H9 (cell line): ENCODE measurements at regions not wholly inside any gene's neighbourhood (a gene's known extent, or its start where the extent isn't known, plus 50 kb on each side); places are given as distances from the start of the nearest gene placed in this dataset.

Experiments used
- DNase-seq: peaks from one replicate; pipeline ENCODE4 v3.0.0-alpha.2; 2017
- H2AFZ ChIP-seq: one replicate; pipeline ENCODE4 v1.6.1; 2013; ENCODE audit warnings: mild to moderate bottlenecking, low read length, control low read depth, moderate library complexity
- H2AK5ac ChIP-seq: 2 replicates; pipeline ENCODE4 v1.6.1; 2013; ENCODE audit warnings: low read length, control low read depth, mixed read lengths; ENCODE audit not compliant: insufficient read length
- H2BK120ac ChIP-seq: one replicate; pipeline ENCODE4 v1.6.1; 2013; ENCODE audit warnings: low read depth, mild to moderate bottlenecking, low read length, control low read depth, inconsistent platforms; ENCODE audit not compliant: poor library complexity, severe bottlenecking
- H2BK12ac ChIP-seq: 2 replicates; pipeline ENCODE4 v1.6.1; 2013; ENCODE audit warnings: low read length, control low read depth, mixed read lengths, low read depth; ENCODE audit not compliant: insufficient read length
- H2BK15ac ChIP-seq: 2 replicates; pipeline ENCODE4 v1.6.1; 2013; ENCODE audit warnings: low read depth, low read length, control low read depth
- H2BK20ac ChIP-seq: one replicate; pipeline ENCODE4 v1.6.1; 2013; ENCODE audit warnings: low read depth, mild to moderate bottlenecking, low read length, control low read depth, inconsistent platforms; ENCODE audit not compliant: poor library complexity, severe bottlenecking
- H2BK5ac ChIP-seq: 2 replicates; pipeline ENCODE4 v1.6.1; 2013; ENCODE audit warnings: low read length, control low read depth, mixed read lengths; ENCODE audit not compliant: insufficient read length
- H3K14ac ChIP-seq: 2 replicates; pipeline ENCODE4 v1.6.1; 2013; ENCODE audit warnings: low read length, control low read depth; ENCODE audit not compliant: insufficient read depth
- H3K18ac ChIP-seq: 2 replicates; pipeline ENCODE4 v1.6.1; 2013; ENCODE audit warnings: low read depth, mild to moderate bottlenecking, mixed read lengths, low read length, control low read depth; ENCODE audit not compliant: insufficient read length
- H3K23ac ChIP-seq: 2 replicates; pipeline ENCODE4 v1.6.1; 2013; ENCODE audit warnings: low read length, control low read depth, mixed read lengths, low read depth; ENCODE audit not compliant: insufficient read length
- H3K23me2 ChIP-seq: 2 replicates; pipeline ENCODE4 v1.6.1; 2013; ENCODE audit warnings: low read depth, mild to moderate bottlenecking, mixed read lengths, low read length, control low read depth; ENCODE audit not compliant: insufficient read length, poor library complexity, severe bottlenecking
- H3K27ac ChIP-seq: 2 replicates; pipeline ENCODE4 v1.5.1; 2013; ENCODE audit warnings: low read length, control low read depth, mixed read lengths, low read depth; ENCODE audit not compliant: insufficient read length
- H3K27me3 ChIP-seq: 2 replicates; pipeline ENCODE4 v1.6.1; 2013; ENCODE audit warnings: low read length, control low read depth, inconsistent platforms; ENCODE audit not compliant: insufficient read depth
- H3K4ac ChIP-seq: 2 replicates; pipeline ENCODE4 v1.6.1; 2013; ENCODE audit warnings: low read depth, mild to moderate bottlenecking, control low read depth, inconsistent platforms, low read length, moderate library complexity
- H3K4me1 ChIP-seq: 2 replicates; pipeline ENCODE4 v1.6.1; 2013; ENCODE audit warnings: low read length, control low read depth, inconsistent platforms; ENCODE audit not compliant: insufficient read depth
- H3K4me2 ChIP-seq: 2 replicates; pipeline ENCODE4 v1.6.1; 2013; ENCODE audit warnings: low read length, control low read depth, mixed read lengths; ENCODE audit not compliant: insufficient read length, insufficient read depth
- H3K56ac ChIP-seq: 2 replicates; pipeline ENCODE4 v1.6.1; 2013; ENCODE audit warnings: low read depth, mild to moderate bottlenecking, mixed read lengths, low read length, control low read depth; ENCODE audit not compliant: insufficient read length
- H3K79me1 ChIP-seq: 2 replicates; pipeline ENCODE4 v1.6.1; 2013; ENCODE audit warnings: low read depth, mild to moderate bottlenecking, moderate library complexity, low read length, control low read depth, inconsistent platforms; ENCODE audit not compliant: insufficient read depth, poor library complexity, severe bottlenecking
- H3K79me2 ChIP-seq: 2 replicates; pipeline ENCODE4 v1.6.1; 2013; ENCODE audit warnings: low read length, control low read depth, inconsistent platforms; ENCODE audit not compliant: insufficient read depth
- H3K9ac ChIP-seq: 2 replicates; pipeline ENCODE4 v1.6.1; 2013; ENCODE audit warnings: low read length, control low read depth, mixed read lengths; ENCODE audit not compliant: insufficient read length; ENCODE audit errors: extremely low read depth
- H3K9me3 ChIP-seq: one replicate; pipeline ENCODE4 v1.6.1; 2013; ENCODE audit warnings: low read depth, low read length, inconsistent platforms; ENCODE audit not compliant: control insufficient read depth
- H3T11ph ChIP-seq: one replicate; pipeline ENCODE4 v1.6.1; 2013; ENCODE audit warnings: mild to moderate bottlenecking, low read length, control low read depth, inconsistent platforms
- H4K20me1 ChIP-seq: one replicate; pipeline ENCODE4 v1.6.1; 2013; ENCODE audit not compliant: control insufficient read depth, insufficient read length, insufficient read depth
- H4K5ac ChIP-seq: 2 replicates; pipeline ENCODE4 v1.6.1; 2013; ENCODE audit warnings: low read depth, mild to moderate bottlenecking, mixed read lengths, low read length, control low read depth; ENCODE audit not compliant: insufficient read length
- H4K8ac ChIP-seq: replicated peaks from 2 replicates; pipeline ENCODE4 v1.6.1; 2013; ENCODE audit warnings: low read length, control low read depth, mixed read lengths, low read depth; ENCODE audit not compliant: insufficient read length
- H4K91ac ChIP-seq: 2 replicates; pipeline ENCODE4 v1.6.1; 2013; ENCODE audit warnings: low read depth, mild to moderate bottlenecking, moderate library complexity, mixed read lengths, low read length, control low read depth; ENCODE audit not compliant: insufficient read length
- H3K27ac Mint-ChIP-seq, 3 experiments: 2 replicates in 2 of 3; 3 replicates in 1 of 3; pipeline ENCODE4 v1.8.0; 2020 to 2021; ENCODE audit warnings: mixed read lengths in 3 of 3, mild to moderate bottlenecking in 1 of 3, moderate library complexity in 1 of 3
- H3K27me3 Mint-ChIP-seq: 2 replicates; pipeline ENCODE4 v1.8.0; 2021; ENCODE audit warnings: low read depth, mild to moderate bottlenecking, moderate library complexity, mixed read lengths
- H3K36me3 Mint-ChIP-seq, 3 experiments: 2 replicates in 2 of 3; 3 replicates in 1 of 3; pipeline ENCODE4 v1.8.0; 2020 to 2021; ENCODE audit warnings: low read depth in 3 of 3, mixed read lengths in 3 of 3; ENCODE audit not compliant: insufficient read depth in 1 of 3
- H3K4me1 Mint-ChIP-seq, 2 experiments: 2 replicates each; pipeline ENCODE4 v1.8.0; 2020; ENCODE audit warnings: mixed read lengths in 2 of 2
- H3K4me3 Mint-ChIP-seq, 2 experiments: 2 replicates in 1 of 2; 3 replicates in 1 of 2; pipeline ENCODE4 v1.8.0; 2020 to 2021; ENCODE audit warnings: mild to moderate bottlenecking in 2 of 2, mixed read lengths in 2 of 2, moderate library complexity in 1 of 2
- H3K9me3 Mint-ChIP-seq, 2 experiments: 2 replicates in 1 of 2; 3 replicates in 1 of 2; pipeline ENCODE4 v1.8.0; 2020; ENCODE audit warnings: mild to moderate bottlenecking in 2 of 2, mixed read lengths in 2 of 2, moderate library complexity in 1 of 2
- CTCF ChIP-seq: fragments of 200-600 bp; sonication (generic); conservative IDR thresholded peaks from 3 replicates; pipeline ENCODE4 v1.8.0; 2021; ENCODE audit warnings: antibody characterized with exemption, mild to moderate bottlenecking
- WGBS: extraction: QIAGEN DNeasy Blood & Tissue Kit; methylation state at CpG from one replicate; pipeline ENCODE4 v1.1.7; 2013; ENCODE audit warnings: missing lambda C conversion rate, low lambda C conversion rate, mixed read lengths; ENCODE audit not compliant: insufficient read length; ENCODE audit errors: extremely low coverage; 5-methylcytosine and 5-hydroxymethylcytosine counted together

GRCh38 chr12:4991801-4992200 is 51.9 kb upstream of the KCNA5 start:
- Histone ChIP-seq H3K4me2 (no peak overlapping the region), H3K9me3 (no peaks in the 10 kb centered on the region), H2BK5ac (no peak overlapping the region), H4K20me1 (no peaks in the 10 kb centered on the region), H3K23ac (no peak overlapping the region), H4K91ac (no peak overlapping the region), H2AK5ac (no peak overlapping the region), H2BK15ac (no peak overlapping the region), H3K79me2 (no peaks in the 10 kb centered on the region), H2AFZ (no peak overlapping the region), H4K5ac (no peak overlapping the region), H2BK120ac (no peak overlapping the region), H3K27me3 (no peaks in the 10 kb centered on the region), H3K4me1 (peaks cover 3% of the 10 kb centered on the region; the same call in 1 of the 2 replicates), H2BK20ac (no peak overlapping the region), H3K18ac (no peak overlapping the region), H3K79me1 (no peaks in the 10 kb centered on the region), H3K14ac (no peak overlapping the region), H2BK12ac (no peak overlapping the region), H4K8ac (no peak overlapping the region), H3K27ac (no peak overlapping the region), H3K23me2 (no peaks in the 10 kb centered on the region), H3K56ac (no peak overlapping the region), H3K9ac (no peak overlapping the region), H3T11ph (no peak overlapping the region), H3K4ac (no peak overlapping the region)
- Mint-ChIP-seq H3K27ac (no peak overlapping the region), H3K4me1 (peaks cover 19 to 27% of the 10 kb centered on the region in 2 experiments), H3K9me3 (no peaks in the 10 kb centered on the region), H3K27me3 (peaks cover 6% of the 10 kb centered on the region), H3K4me3 (no peak overlapping the region), H3K36me3 (no peaks in the 10 kb centered on the region)
- TF ChIP-seq CTCF: no peak
- no peak for DNase-seq
- WGBS: no CpG with 5 or more reads among the region's 3 CpGs
